ENCODE measurements at regions not wholly inside any gene's neighbourhood (a gene's known extent, or its start where the extent isn't known, plus 50 kb on each side); places are given as distances from the start of the nearest gene placed in this dataset.

- Histone ChIP-seq H3K79me1 (ENCODE audit: low read depth, low read length) (no peaks in the 10 kb centered on the region), H3K9me3 (ENCODE audit: insufficient read depth in 2 of 2, low read depth in 1 of 2, low read length in 1 of 2) (no peaks in the 10 kb centered on the region), H4K20me1 (replicated peaks in 1 of 2; ENCODE audit: control insufficient read depth in 1 of 2, insufficient read depth in 2 of 2, low read length in 2 of 2) (no peaks in the 10 kb centered on the region), H3K23ac (ENCODE audit: insufficient read length) (no peak overlapping the region), H3K4me1 (replicated peaks in 1 of 4; ENCODE audit: control insufficient read depth in 3 of 4, insufficient read depth in 4 of 4, low read length in 3 of 4) (no peaks in the 10 kb centered on the region), H3K27ac (ENCODE audit: low read depth, low read length) (no peak overlapping the region), H3K4ac (replicated peaks; ENCODE audit: insufficient read length, low read depth, low read length) (no peak overlapping the region), H2BK15ac (ENCODE audit: low read length) (no peak overlapping the region), H2AFZ (ENCODE audit: low read length) (no peak overlapping the region), H3K18ac (ENCODE audit: extremely low read depth, low read length) (no peak overlapping the region), H3K79me2 (ENCODE audit: control insufficient read depth in 1 of 2, insufficient read depth in 2 of 2, low read length in 2 of 2) (no peaks in the 10 kb centered on the region), H4K5ac (ENCODE audit: insufficient read length, low read depth, low read length) (no peak overlapping the region), H3K4me2 (ENCODE audit: insufficient read depth in 1 of 2, low read depth in 2 of 2, low read length in 2 of 2) (no peak overlapping the region), H3K4me3 (ENCODE audit: extremely low read depth in 1 of 4, insufficient read depth in 2 of 4, low read depth in 3 of 4, low read length in 4 of 4) (no peak overlapping the region), H2BK5ac (ENCODE audit: low read depth, low read length) (no peak overlapping the region), H4K8ac (ENCODE audit: extremely low read depth, insufficient read depth, low read length) (no peak overlapping the region), H3K14ac (ENCODE audit: insufficient read length) (no peak overlapping the region), H2AK5ac (ENCODE audit: low read depth, low read length) (no peak overlapping the region), H4K91ac (replicated peaks; ENCODE audit: insufficient read length, low read length) (no peak overlapping the region), H3K36me3 (ENCODE audit: control insufficient read depth in 2 of 4, insufficient read depth in 4 of 4, low read length in 3 of 4) (no peaks in the 10 kb centered on the region), H3K27me3 (replicated peaks in 1 of 4; ENCODE audit: control insufficient read depth in 3 of 4, extremely low read depth in 1 of 4, insufficient read depth in 3 of 4, low read length in 3 of 4) (no peaks in the 10 kb centered on the region), H3K9ac (replicated peaks in 1 of 4; ENCODE audit: extremely low read depth in 1 of 4, low read depth in 3 of 4, low read length in 3 of 4) (no peak overlapping the region), H2BK12ac (ENCODE audit: low read depth, low read length) (no peak overlapping the region), H2BK20ac (ENCODE audit: low read length) (no peak overlapping the region), H3K56ac (replicated peaks; ENCODE audit: insufficient read length, low read depth, low read length) (no peak overlapping the region), H3K23me2 (ENCODE audit: low read depth, low read length) (no peaks in the 10 kb centered on the region), H2BK120ac (replicated peaks; ENCODE audit: low read depth, low read length) (no peak overlapping the region)
- WGBS, 2 experiments (ENCODE audit: extremely low coverage in 1 of 2, insufficient coverage in 1 of 2, insufficient read length in 1 of 2, insufficient replicate concordance in 2 of 2, low coverage in 1 of 2, low lambda C conversion rate in 2 of 2, missing lambda C conversion rate in 1 of 2), result 100% methylated on average over 2 of the region's 2 CpGs; no CpG with 5 or more reads in 1 of the 2 experiments
- FAIRE-seq (no peak), DNase-seq (ENCODE audit: low read depth in 1 of 2, low spot score in 2 of 2) (no peak)
- ChIA-PET POLR2A (ENCODE audit: partially characterized antibody) (no interaction called here), CTCF (ENCODE audit: partially characterized antibody) (interaction anchor here (0.9 to 1.4 kb wide), 2 partner anchors 9 kb away, joined by 3 to 4 read pairs; no protein-coding TSS in a partner anchor)
- TF ChIP-seq BACH1 (IDR thresholded peaks at IDR 0.05; ENCODE audit: low read length) (no peak), CTBP2 (IDR thresholded peaks at IDR 0.05; ENCODE audit: borderline replicate concordance, insufficient read depth, insufficient read length, low read length) (no peak), KDM1A (IDR thresholded peaks at IDR 0.05; ENCODE audit: borderline replicate concordance, low read length) (no peak), YY1 (IDR thresholded peaks at IDR 0.05; ENCODE audit: low read depth, low read length) (no peak), EZH2 (IDR thresholded peaks at IDR 0.05; ENCODE audit: low read depth, low read length, severe bottlenecking) (no peak), JUND (IDR thresholded peaks at IDR 0.05; ENCODE audit: low read length) (no peak), SUZ12 (IDR thresholded peaks at IDR 0.05; ENCODE audit: low read length) (no peak), PHF8 (conservative IDR thresholded peaks at IDR 0.05; ENCODE audit: low read depth, low read length) (no peak), ZNF274 (IDR thresholded peaks at IDR 0.05; ENCODE audit: borderline replicate concordance, extremely low read depth, low read length) (no peak), RAD21 (IDR thresholded peaks at IDR 0.05 in 1 of 2, conservative IDR thresholded peaks at IDR 0.05 in 1 of 2; ENCODE audit: low read depth in 2 of 2, low read length in 2 of 2) (no peak)
- TF ChIP-seq, protein P1, sequence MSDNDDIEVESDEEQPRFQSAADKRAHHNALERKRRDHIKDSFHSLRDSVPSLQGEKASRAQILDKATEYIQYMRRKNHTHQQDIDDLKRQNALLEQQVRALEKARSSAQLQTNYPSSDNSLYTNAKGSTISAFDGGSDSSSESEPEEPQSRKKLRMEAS (IDR thresholded peaks at IDR 0.05), result no peak
- TF ChIP-seq, protein P2, sequence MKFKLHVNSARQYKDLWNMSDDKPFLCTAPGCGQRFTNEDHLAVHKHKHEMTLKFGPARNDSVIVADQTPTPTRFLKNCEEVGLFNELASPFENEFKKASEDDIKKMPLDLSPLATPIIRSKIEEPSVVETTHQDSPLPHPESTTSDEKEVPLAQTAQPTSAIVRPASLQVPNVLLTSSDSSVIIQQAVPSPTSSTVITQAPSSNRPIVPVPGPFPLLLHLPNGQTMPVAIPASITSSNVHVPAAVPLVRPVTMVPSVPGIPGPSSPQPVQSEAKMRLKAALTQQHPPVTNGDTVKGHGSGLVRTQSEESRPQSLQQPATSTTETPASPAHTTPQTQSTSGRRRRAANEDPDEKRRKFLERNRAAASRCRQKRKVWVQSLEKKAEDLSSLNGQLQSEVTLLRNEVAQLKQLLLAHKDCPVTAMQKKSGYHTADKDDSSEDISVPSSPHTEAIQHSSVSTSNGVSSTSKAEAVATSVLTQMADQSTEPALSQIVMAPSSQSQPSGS (IDR thresholded peaks at IDR 0.05; ENCODE audit: low read length), result no peak
These were observed 210.9 kb upstream of the CHRM2 start for GRCh38 chr7:136657482-136657921.
